GM19463 (cell line): ENCODE measurements at regions not wholly inside any gene's neighbourhood (a gene's known extent, or its start where the extent isn't known, plus 50 kb on each side); places are given as distances from the start of the nearest gene placed in this dataset.

ENCODE experiments used
- ATAC-seq: cut with Tn5 transposase; IDR thresholded peaks from one replicate; pipeline ENCODE4 v1.9.1; 2021; ENCODE audit warnings: mild to moderate bottlenecking, moderate library complexity; ENCODE audit not compliant: unreplicated experiment

- ATAC-seq: no peak
Observed at GRCh38 chr11:32003335-32003734, 87.5 kb upstream of the RCN1 start.

GRCh38 chr11:32002311-32002710 lies 88.6 kb upstream of the RCN1 start:
- ATAC-seq: no peak

- no peak for ATAC-seq
Observed at GRCh38 chr11:31997955-31998354, 92.9 kb upstream of the RCN1 start.

- ATAC-seq: no peak
Observed at GRCh38 chr11:31996159-31996881, 94.6 kb upstream of the RCN1 start.

GRCh38 chr11:31995525-31996094 lies 95.3 kb upstream of the RCN1 start:
- ATAC-seq: peak; percentile 87

GRCh38 chr11:31995032-31995431 lies 95.8 kb upstream of the RCN1 start:
- ATAC-seq: no peak

DNA sequence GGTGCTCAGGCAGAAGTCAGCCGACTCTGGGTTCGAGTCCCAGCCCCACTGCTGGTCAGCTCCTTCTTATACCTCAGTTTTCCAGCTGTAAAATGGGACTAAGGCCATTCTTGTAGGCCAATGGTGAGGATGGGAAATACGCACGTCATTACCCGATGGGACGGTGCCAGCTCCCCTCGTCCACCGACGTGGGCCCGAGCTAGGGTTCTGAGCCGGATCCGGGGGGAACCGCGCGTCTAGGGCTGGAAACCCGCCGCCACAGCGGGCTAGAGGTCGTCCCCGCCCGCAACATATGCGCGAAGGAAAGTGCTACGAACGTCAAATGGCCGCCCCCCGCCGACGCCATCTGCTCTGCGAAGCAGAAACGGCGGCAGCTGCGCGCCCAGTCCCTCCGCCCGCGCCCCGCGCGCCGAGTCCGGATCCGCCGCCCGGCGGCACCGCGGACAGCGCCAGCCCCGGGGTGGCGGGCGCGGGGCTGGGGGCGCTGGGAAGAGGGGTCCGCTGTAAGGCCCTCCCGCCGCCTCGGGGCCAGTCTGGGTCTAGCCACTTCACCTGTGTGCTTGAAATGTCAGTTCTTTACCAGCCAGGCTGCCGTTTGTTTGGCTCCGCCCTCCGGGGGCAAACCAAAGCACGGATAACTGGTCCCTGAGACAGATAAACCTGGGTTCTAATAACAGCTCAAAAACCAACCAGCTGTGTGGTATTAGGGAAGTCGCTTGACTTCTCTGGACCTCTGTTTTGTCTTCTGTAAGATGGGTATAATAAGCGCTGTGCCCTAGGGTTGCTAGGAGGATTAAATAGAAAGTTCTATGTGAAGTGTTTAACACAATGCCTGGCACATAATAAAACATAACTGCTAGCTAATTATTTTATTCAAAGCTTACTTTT lies 103.5 kb upstream of the RCN1 start:
- no peak for ATAC-seq

GRCh38 chr11:31986201-31986889 lies 104.5 kb upstream of the RCN1 start:
- ATAC-seq: no peak

DNA sequence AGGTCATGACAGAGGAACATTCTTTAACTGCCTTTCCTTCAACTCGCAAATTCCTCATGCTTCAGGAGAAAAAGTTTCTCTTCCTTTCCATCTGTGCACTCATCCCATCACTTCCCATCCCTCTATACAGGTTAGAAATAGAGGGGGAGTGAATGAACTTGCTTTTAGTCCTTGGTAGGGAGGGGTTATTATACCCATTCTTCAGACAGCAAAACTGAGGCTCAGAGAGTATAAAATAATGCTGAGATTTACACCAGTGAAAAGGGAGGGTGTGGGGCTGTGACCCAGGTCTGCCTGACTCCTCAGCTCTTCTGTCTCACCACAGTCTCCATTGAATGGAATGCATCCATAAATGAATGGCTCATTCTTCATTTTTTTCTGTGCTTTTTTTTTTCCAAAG lies 109.4 kb upstream of the RCN1 start:
- ATAC-seq: no peak

- no peak for ATAC-seq
Observed at GRCh38 chr11:31977343-31977742, 113.5 kb upstream of the RCN1 start.

DNA sequence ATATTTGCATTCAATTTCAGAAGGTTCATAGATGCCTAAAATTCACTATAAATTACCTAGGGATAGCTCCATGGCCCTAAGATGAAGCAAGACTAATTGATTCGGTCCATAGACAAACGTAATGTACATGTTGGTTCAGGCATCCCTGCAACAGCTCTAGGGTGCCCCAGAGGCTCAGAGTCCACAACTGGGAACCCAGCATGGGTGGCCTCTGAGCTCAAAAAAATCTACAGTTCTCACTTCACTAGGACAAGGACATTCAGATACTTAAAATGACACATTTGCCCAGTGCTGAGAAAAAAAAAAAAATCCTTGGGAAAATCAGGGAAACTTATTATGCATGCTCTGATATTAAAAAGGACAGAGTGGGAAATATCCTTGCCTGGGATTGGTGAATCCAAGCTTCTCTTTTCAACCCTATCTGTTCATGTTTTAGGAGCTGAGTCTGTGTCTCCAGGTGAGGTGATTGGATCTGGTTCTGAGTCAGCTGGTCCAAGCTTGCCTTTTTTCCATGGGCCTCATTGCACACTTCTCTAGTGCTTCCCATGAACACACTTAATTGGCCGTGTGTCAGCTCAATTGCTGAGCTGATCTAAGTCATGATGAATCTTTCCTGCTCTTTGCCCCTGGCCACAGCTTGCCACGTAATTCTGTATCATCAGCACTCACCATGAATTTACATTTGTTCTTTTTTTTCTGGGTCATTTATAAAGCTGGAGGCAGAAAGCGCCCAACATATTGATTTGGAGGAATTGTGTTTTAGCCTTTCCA lies 116.3 kb upstream of the RCN1 start:
- no peak for ATAC-seq

DNA sequence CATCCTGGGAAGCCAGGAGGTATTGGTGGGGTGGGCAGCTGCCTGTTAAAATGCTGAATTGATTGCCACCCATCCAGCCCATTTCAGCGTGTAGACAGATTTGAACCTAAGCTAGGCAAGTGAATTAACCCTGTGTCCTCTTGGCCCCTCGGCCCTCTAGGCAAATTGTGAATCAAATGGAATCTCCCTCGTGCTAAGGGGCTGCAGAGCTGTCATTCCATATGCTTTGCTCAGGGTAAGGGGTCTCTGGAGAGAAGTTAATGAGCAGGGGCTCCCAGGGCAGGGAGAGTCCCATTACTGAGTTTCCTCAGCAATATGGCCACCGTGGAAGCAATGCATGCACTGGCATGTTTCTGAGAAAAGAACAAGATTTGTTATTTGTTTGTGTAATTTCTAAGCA lies 117.7 kb upstream of the RCN1 start:
- no peak for ATAC-seq

GRCh38 chr11:31972623-31973022 lies 118.3 kb upstream of the RCN1 start:
- no peak for ATAC-seq

- no peak for ATAC-seq
Observed at GRCh38 chr11:31969359-31969702, 121.5 kb upstream of the RCN1 start.

DNA sequence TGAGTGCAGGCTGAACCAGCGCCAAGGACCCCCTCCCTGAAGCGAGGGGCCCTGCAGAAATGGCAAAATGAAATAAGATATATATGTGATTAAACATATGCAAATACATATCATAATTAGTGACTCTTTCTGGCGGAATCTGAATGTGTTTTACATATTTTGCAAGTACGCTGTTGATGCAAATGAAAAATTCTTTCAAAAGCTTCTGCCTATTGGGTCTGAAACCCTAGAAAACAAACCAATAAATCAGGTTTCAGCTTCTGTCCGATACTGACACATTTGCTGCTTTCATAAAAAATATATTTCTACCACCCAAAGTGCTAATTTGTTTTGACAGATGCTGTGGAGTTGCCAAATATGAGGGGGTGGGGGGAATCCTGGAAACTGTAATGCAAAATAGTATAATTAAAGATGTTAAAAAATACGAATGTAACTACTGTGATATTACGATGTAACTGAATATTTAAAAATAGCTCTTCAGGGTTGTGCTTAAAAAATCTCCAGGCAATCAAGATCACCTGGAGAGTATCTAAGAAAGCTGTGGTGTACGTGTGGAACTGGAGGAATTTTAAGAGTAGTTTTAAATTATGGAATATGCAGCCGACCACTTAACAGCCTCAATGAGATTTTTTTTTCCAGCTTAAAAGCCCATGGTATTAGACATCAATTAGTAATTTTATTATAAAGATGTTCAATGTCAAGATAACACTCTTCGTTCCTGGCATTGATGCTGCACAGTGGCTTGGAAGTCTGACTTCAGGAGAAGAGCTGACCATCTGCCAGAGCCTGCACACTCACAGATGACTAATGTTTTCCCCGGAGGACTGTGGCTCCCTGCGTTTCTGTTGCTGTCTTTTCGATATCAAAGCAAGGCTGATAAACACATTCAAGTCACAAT lies 122.2 kb upstream of the RCN1 start:
- ATAC-seq: no peak

- ATAC-seq: no peak
Observed at GRCh38 chr11:31967404-31968130, 123.3 kb upstream of the RCN1 start.

DNA sequence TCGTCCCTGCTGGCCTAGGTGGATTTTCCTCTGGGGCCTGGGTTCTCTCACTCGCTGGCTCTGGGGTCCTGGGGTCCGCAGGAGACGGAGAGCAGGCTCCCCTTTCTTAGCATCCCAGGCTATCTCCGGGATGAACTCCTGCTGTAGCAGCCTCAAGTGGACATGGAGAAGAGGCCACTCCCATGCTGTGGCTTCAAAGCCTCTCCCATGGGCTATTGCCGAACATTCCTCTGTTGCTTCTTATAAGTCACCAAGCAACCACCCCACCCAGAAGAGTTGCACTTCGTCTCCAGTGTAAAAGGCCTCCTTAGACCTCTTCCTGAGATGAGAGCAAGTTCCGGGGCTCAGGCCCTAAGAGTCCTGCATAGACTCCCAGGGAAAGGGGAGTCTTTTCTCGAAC lies 124.0 kb upstream of the RCN1 start:
- ATAC-seq: no peak

GRCh38 chr11:31964181-31964580 lies 126.7 kb upstream of the RCN1 start:
- no peak for ATAC-seq

DNA sequence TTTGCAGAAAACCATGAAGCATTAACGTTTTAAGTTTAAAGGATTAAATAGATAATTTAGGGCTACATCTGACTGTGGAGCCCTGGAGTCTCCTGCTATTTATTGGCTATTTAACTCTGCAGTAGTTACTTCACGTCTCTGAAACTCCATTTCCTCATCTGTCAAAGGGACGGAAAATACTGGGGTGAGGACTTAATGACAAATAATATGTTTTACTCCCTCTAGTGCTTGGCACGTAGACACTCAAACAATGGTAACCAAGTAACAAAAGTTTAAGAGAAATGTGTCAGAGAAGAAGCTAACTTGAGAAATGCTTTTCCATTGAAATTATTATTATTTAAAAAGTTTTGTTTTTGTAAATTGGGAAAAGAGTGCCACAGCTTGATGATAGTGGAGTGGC lies 130.7 kb upstream of the RCN1 start:
- ATAC-seq: no peak
